ENCODE measurements at regions not wholly inside any gene's neighbourhood (a gene's known extent, or its start where the extent isn't known, plus 50 kb on each side); places are given as distances from the start of the nearest gene placed in this dataset.

DNA sequence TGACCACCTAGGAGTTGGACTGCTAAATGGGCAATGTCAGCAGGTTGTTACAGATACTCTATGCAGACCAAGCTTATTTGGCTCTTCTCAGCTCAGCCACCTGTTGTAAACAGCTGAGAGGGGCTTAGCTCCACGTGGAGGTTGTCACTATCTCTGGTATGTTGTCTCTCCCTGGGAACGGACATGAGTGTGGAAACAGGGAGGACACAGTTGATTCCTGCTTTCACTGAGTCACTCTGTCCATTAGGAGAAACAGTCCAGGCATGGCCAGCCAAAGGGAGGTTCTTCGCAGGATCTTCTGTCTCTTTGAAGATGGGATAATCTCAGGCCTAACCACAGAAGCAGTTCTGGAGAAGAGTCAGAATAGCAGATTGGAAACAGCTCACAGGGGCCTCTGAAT is 121.2 kb downstream of the PALM2AKAP2 start:
- no peak overlapping the region for H3K4me3 ChIP-seq (ENCODE audit: low read depth, low read length)
- in situ Hi-C loops (cut with HindIII; ENCODE audit: low sequenced_read_pairs): loop anchor here (5.0 kb wide), 2 partner anchors 171 to 251 kb away; no protein-coding TSS in a partner anchor
- DNase-seq (ENCODE audit: low read depth): no peak
- TF ChIP-seq, protein P1, sequence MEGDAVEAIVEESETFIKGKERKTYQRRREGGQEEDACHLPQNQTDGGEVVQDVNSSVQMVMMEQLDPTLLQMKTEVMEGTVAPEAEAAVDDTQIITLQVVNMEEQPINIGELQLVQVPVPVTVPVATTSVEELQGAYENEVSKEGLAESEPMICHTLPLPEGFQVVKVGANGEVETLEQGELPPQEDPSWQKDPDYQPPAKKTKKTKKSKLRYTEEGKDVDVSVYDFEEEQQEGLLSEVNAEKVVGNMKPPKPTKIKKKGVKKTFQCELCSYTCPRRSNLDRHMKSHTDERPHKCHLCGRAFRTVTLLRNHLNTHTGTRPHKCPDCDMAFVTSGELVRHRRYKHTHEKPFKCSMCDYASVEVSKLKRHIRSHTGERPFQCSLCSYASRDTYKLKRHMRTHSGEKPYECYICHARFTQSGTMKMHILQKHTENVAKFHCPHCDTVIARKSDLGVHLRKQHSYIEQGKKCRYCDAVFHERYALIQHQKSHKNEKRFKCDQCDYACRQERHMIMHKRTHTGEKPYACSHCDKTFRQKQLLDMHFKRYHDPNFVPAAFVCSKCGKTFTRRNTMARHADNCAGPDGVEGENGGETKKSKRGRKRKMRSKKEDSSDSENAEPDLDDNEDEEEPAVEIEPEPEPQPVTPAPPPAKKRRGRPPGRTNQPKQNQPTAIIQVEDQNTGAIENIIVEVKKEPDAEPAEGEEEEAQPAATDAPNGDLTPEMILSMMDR (IDR thresholded peaks at IDR 0.05; ENCODE audit: low read depth, low read length, missing control alignments): no peak

DNA sequence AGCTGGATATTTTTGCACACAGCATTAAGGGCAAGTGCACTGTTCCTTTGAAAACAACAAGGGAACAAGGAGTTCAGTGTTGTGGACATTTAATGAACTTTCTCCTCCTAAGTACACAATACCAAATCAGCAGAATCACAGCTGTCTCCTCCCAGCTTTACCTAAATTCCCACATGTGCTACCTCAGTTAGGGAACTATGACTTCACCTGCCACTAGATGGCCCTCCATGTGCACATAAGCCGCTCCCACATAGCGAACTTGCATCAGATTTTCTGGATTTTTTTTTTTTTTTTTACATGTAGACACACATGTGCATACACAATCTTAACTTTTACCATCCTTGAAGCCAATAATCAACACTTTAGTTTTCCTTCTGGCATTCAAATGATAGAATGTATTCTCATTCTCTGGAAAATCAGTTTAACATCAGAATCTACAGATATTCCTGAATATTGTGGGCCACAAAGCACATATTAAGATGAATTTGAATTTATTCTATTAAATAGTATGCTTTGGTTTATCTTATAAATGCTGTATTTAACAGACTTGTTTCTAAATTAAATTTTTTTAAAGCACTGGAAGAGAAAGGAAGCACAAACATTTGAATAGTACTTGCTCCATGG is 123.6 kb downstream of the PALM2AKAP2 start:
- TF ChIP-seq, protein P1 (IDR thresholded peaks at IDR 0.05; ENCODE audit: low read depth, low read length, missing control alignments): peak; percentile 76
- H3K4me3 ChIP-seq (ENCODE audit: low read depth, low read length): no peak overlapping the region
- in situ Hi-C loops (cut with HindIII; ENCODE audit: low sequenced_read_pairs): loop anchor here (5.0 kb wide), 2 partner anchors 169 to 249 kb away; no protein-coding TSS in a partner anchor
- DNase-seq (ENCODE audit: low read depth): peak; percentile 67

DNA sequence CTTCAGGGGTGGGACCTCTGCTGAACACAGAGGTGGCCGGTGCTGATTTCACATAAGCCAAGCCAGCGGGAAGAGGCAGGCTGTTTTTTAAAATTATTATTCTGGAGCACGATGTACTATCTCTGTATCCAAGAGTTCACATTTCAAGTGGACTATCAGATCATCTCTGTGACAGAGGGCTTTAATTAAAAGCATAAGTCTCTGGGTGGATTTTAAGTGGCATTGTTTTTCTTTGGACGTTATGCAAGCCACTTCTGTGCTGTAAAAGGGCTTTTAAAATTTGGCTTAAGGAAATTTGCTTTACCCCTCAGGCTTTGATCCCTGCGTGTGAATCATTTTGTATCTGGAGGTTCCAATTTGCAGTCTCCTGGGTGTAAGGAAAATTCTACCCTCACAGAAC is 124.7 kb downstream of the PALM2AKAP2 start:
- TF ChIP-seq, protein P1 (IDR thresholded peaks at IDR 0.05; ENCODE audit: low read depth, low read length, missing control alignments): no peak
- DNase-seq (ENCODE audit: low read depth): no peak
- in situ Hi-C loops (cut with HindIII; ENCODE audit: low sequenced_read_pairs): loop anchor here (5.0 kb wide), 2 partner anchors 168 to 248 kb away; no protein-coding TSS in a partner anchor
- no peak overlapping the region for H3K4me3 ChIP-seq (ENCODE audit: low read depth, low read length)

DNA sequence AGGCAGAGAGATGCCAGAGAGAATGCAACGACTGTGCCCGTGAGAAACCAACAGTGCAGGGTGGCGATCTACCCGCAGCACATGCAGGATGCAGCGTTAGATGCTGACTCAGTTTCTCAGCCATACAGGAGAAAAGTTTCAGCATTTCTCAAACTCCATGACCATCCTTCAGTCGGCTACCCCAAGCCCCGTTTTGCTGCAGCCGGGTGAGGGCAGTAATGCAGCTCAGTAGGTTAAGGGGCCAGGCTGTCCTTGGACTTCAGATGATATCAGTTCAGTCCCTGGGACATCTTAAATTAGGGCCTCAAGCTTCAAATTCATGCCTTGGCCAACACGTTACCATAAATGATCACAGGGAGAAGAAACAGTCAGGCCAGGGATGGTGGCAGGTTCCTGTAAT is 125.5 kb downstream of the PALM2AKAP2 start:
- TF ChIP-seq, protein P1 (IDR thresholded peaks at IDR 0.05; ENCODE audit: low read depth, low read length, missing control alignments): no peak
- DNase-seq (ENCODE audit: low read depth): no peak
- no peak overlapping the region for H3K4me3 ChIP-seq (ENCODE audit: low read depth, low read length)
- in situ Hi-C loops (cut with HindIII; ENCODE audit: low sequenced_read_pairs): no loop called here

DNA sequence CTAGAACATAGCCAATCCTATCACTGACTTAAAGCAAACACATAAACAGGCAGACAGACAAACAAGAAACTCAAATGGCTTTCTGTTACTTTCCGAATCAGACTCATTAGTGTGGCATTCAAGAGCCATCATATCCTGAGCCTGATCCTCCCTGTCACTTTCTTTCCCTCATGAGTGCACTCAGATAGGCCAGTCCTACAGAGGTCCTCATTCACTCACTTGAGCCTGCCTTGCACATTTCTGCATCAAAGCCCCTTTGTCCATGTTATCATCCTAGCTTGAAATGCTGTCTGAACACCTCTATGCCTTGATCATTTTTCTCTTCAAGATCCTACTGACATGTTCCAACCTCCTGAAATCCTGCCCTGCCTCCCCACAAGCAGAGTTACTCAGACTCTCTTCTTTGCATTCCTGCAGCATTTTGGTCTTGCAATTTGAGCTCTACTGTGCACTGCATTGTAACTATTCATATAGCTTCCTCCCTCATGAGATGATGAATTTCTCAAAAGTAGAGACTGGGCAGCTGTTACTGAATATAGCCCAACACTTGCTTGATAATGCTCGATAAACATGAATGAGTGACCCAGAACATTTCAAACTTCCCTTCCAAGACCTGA is 126.9 kb downstream of the PALM2AKAP2 start:
- no peak overlapping the region for H3K4me3 ChIP-seq (ENCODE audit: low read depth, low read length)
- TF ChIP-seq, protein P1 (IDR thresholded peaks at IDR 0.05; ENCODE audit: low read depth, low read length, missing control alignments): no peak
- no peak for DNase-seq (ENCODE audit: low read depth)
- in situ Hi-C loops (cut with HindIII; ENCODE audit: low sequenced_read_pairs): no loop called here

DNA sequence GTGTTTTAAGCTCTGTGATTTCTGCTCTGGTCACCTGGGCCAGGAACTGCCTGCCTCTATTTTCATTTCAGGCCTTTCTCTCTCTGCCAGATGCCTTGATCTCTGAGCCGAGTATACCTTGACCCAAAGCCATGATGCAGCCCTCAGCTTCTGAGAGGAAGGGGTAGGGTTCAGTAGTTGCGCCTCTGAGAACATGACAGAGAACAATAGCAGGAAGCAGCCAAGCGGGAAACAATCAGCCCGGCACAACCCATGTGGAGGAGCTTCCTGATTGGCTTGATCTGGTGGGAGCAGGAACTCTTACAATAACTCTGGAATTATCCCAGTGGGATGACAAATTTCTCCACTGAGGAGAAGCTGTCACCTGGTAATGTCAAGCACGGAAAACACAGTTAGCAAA is 127.4 kb downstream of the PALM2AKAP2 start:
- TF ChIP-seq, protein P1 (IDR thresholded peaks at IDR 0.05; ENCODE audit: low read depth, low read length, missing control alignments): no peak
- H3K4me3 ChIP-seq (ENCODE audit: low read depth, low read length): no peak overlapping the region
- DNase-seq (ENCODE audit: low read depth): no peak

More for the DNA sequence above, 127.4 kb downstream of the PALM2AKAP2 start:
- in situ Hi-C loops (cut with HindIII; ENCODE audit: low sequenced_read_pairs): no loop called here

All from astrocyte of the cerebellum (primary cell).